Activated T-cell treated with anti-CD3 and anti-CD28 coated beads, Interleukin-2, amount 50 U/mL, for 24 hours (primary cell): ENCODE measurements at regions not wholly inside any gene's neighbourhood (a gene's known extent, or its start where the extent isn't known, plus 50 kb on each side); places are given as distances from the start of the nearest gene placed in this dataset.

Source experiments
- DNase-seq: peaks from one replicate; pipeline ENCODE4 v3.0.0-alpha.2; 2020
- H3K27ac Mint-ChIP-seq: 2 replicates; pipeline ENCODE4 v1.8.0; 2020; ENCODE audit warnings: mild to moderate bottlenecking, mixed read lengths
- H3K27me3 Mint-ChIP-seq: 2 replicates; pipeline ENCODE4 v1.8.0; 2020; ENCODE audit warnings: mixed read lengths
- H3K36me3 Mint-ChIP-seq: 2 replicates; pipeline ENCODE4 v1.8.0; 2020; ENCODE audit warnings: low read depth, mixed read lengths
- H3K4me1 Mint-ChIP-seq: 2 replicates; pipeline ENCODE4 v1.8.0; 2020; ENCODE audit warnings: low read depth, mixed read lengths
- H3K4me3 Mint-ChIP-seq: 2 replicates; pipeline ENCODE4 v1.8.0; 2020; ENCODE audit warnings: mild to moderate bottlenecking, moderate library complexity, mixed read lengths
- H3K9me3 Mint-ChIP-seq: 2 replicates; pipeline ENCODE4 v1.8.0; 2020; ENCODE audit warnings: mixed read lengths

GRCh38 chr9:118183576-118183975, 479.4 kb downstream of the TLR4 start:
- H3K4me3 Mint-ChIP-seq, result no peak overlapping the region
- H3K27me3 Mint-ChIP-seq, result no peaks in the 10 kb centered on the region
- no peak for DNase-seq

GRCh38 chr9:118187408-118187807, 483.2 kb downstream of the TLR4 start:
- DNase-seq, result no peak
- Mint-ChIP-seq H3K4me3 (no peak overlapping the region), H3K4me1 (no peaks in the 10 kb centered on the region), H3K27ac (no peak overlapping the region), H3K36me3 (no peaks in the 10 kb centered on the region), H3K27me3 (no peaks in the 10 kb centered on the region), H3K9me3 (no peaks in the 10 kb centered on the region)

More at GRCh38 chr9:118183576-118183975, 479.4 kb downstream of the TLR4 start:
- Mint-ChIP-seq H3K36me3 (no peaks in the 10 kb centered on the region), H3K9me3 (no peaks in the 10 kb centered on the region), H3K27ac (no peak overlapping the region), H3K4me1 (no peaks in the 10 kb centered on the region)

- H3K9me3 Mint-ChIP-seq, result peaks cover 4% of the 10 kb centered on the region
- H3K27me3 Mint-ChIP-seq, result no peaks in the 10 kb centered on the region
- no peak overlapping the region for H3K27ac Mint-ChIP-seq
- H3K4me3 Mint-ChIP-seq, result no peak overlapping the region
- no peak for DNase-seq
- H3K36me3 Mint-ChIP-seq, result no peaks in the 10 kb centered on the region
- H3K4me1 Mint-ChIP-seq, result no peaks in the 10 kb centered on the region
Observed at GRCh38 chr9:118189615-118190014, 485.4 kb downstream of the TLR4 start.

- peaks cover 9% of the 10 kb centered on the region for H3K9me3 Mint-ChIP-seq
- no peaks in the 10 kb centered on the region for H3K4me1 Mint-ChIP-seq
- H3K27me3 Mint-ChIP-seq, result no peaks in the 10 kb centered on the region
- DNase-seq, result no peak
- no peak overlapping the region for H3K4me3 Mint-ChIP-seq
- H3K36me3 Mint-ChIP-seq, result no peaks in the 10 kb centered on the region
- H3K27ac Mint-ChIP-seq, result no peak overlapping the region
Observed at GRCh38 chr9:118192807-118193206, 488.6 kb downstream of the TLR4 start.

- H3K27me3 Mint-ChIP-seq, result no peaks in the 10 kb centered on the region
- no peak overlapping the region for H3K27ac Mint-ChIP-seq
- no peaks in the 10 kb centered on the region for H3K4me1 Mint-ChIP-seq
- peaks cover 6% of the 10 kb centered on the region for H3K9me3 Mint-ChIP-seq
- H3K4me3 Mint-ChIP-seq, result no peak overlapping the region
- DNase-seq, result no peak
- no peaks in the 10 kb centered on the region for H3K36me3 Mint-ChIP-seq
Observed at GRCh38 chr9:118209343-118209742, 505.1 kb downstream of the TLR4 start.

GRCh38 chr9:118215549-118215948, 511.3 kb downstream of the TLR4 start:
- no peaks in the 10 kb centered on the region for H3K4me1 Mint-ChIP-seq
- H3K27me3 Mint-ChIP-seq, result no peaks in the 10 kb centered on the region
- no peak overlapping the region for H3K27ac Mint-ChIP-seq
- H3K9me3 Mint-ChIP-seq, result no peaks in the 10 kb centered on the region
- H3K4me3 Mint-ChIP-seq, result no peak overlapping the region
- H3K36me3 Mint-ChIP-seq, result no peaks in the 10 kb centered on the region
- DNase-seq, result no peak

- no peak for DNase-seq
Observed at GRCh38 chr9:118222375-118222774, 518.2 kb downstream of the TLR4 start.

GRCh38 chr9:118223111-118223510, 518.9 kb downstream of the TLR4 start:
- no peaks in the 10 kb centered on the region for H3K4me1 Mint-ChIP-seq
- DNase-seq, result no peak
- no peaks in the 10 kb centered on the region for H3K27me3 Mint-ChIP-seq
- no peaks in the 10 kb centered on the region for H3K36me3 Mint-ChIP-seq
- H3K9me3 Mint-ChIP-seq, result peaks cover 4% of the 10 kb centered on the region
- H3K27ac Mint-ChIP-seq, result no peak overlapping the region
- no peak overlapping the region for H3K4me3 Mint-ChIP-seq

More at GRCh38 chr9:118222375-118222774, 518.2 kb downstream of the TLR4 start:
- H3K9me3 Mint-ChIP-seq, result peaks cover 4% of the 10 kb centered on the region
- no peaks in the 10 kb centered on the region for H3K4me1 Mint-ChIP-seq
- H3K4me3 Mint-ChIP-seq, result no peak overlapping the region
- H3K27ac Mint-ChIP-seq, result no peak overlapping the region
- no peaks in the 10 kb centered on the region for H3K36me3 Mint-ChIP-seq
- no peaks in the 10 kb centered on the region for H3K27me3 Mint-ChIP-seq

GRCh38 chr9:118230329-118230728, 526.1 kb downstream of the TLR4 start:
- Mint-ChIP-seq H3K4me3 (no peak overlapping the region), H3K27ac (no peak overlapping the region), H3K9me3 (peaks cover 2% of the 10 kb centered on the region), H3K36me3 (no peaks in the 10 kb centered on the region), H3K4me1 (no peaks in the 10 kb centered on the region), H3K27me3 (no peaks in the 10 kb centered on the region)
- DNase-seq, result no peak

GRCh38 chr9:118236625-118237024, 532.4 kb downstream of the TLR4 start:
- H3K27me3 Mint-ChIP-seq, result no peaks in the 10 kb centered on the region
- no peaks in the 10 kb centered on the region for H3K36me3 Mint-ChIP-seq
- DNase-seq, result no peak
- H3K4me3 Mint-ChIP-seq, result no peak overlapping the region
- H3K4me1 Mint-ChIP-seq, result no peaks in the 10 kb centered on the region
- H3K9me3 Mint-ChIP-seq, result peaks cover 22% of the 10 kb centered on the region
- H3K27ac Mint-ChIP-seq, result no peak overlapping the region

- Mint-ChIP-seq H3K4me1 (no peaks in the 10 kb centered on the region), H3K9me3 (peaks cover 23% of the 10 kb centered on the region), H3K27ac (no peak overlapping the region), H3K4me3 (no peak overlapping the region), H3K27me3 (no peaks in the 10 kb centered on the region), H3K36me3 (no peaks in the 10 kb centered on the region)
- DNase-seq, result no peak
Observed at GRCh38 chr9:118238139-118238538, 533.9 kb downstream of the TLR4 start.

GRCh38 chr9:118252027-118252426, 547.8 kb downstream of the TLR4 start:
- Mint-ChIP-seq H3K27ac (no peak overlapping the region), H3K9me3 (peaks cover 14% of the 10 kb centered on the region), H3K36me3 (no peaks in the 10 kb centered on the region), H3K27me3 (no peaks in the 10 kb centered on the region), H3K4me3 (no peak overlapping the region), H3K4me1 (no peaks in the 10 kb centered on the region)
- no peak for DNase-seq

GRCh38 chr9:118262191-118262590, 558.0 kb downstream of the TLR4 start:
- no peak overlapping the region for H3K27ac Mint-ChIP-seq
- H3K27me3 Mint-ChIP-seq, result no peaks in the 10 kb centered on the region
- no peak for DNase-seq
- peaks cover 36% of the 10 kb centered on the region for H3K9me3 Mint-ChIP-seq
- no peaks in the 10 kb centered on the region for H3K36me3 Mint-ChIP-seq
- H3K4me3 Mint-ChIP-seq, result no peak overlapping the region
- H3K4me1 Mint-ChIP-seq, result no peaks in the 10 kb centered on the region

GRCh38 chr9:118263949-118264348, 559.7 kb downstream of the TLR4 start:
- Mint-ChIP-seq H3K4me3 (no peak overlapping the region), H3K36me3 (no peaks in the 10 kb centered on the region), H3K9me3 (peaks cover 32% of the 10 kb centered on the region), H3K27me3 (no peaks in the 10 kb centered on the region), H3K4me1 (no peaks in the 10 kb centered on the region), H3K27ac (no peak overlapping the region)
- DNase-seq, result no peak

GRCh38 chr9:118268046-118268445, 563.8 kb downstream of the TLR4 start:
- no peak overlapping the region for H3K27ac Mint-ChIP-seq
- no peaks in the 10 kb centered on the region for H3K36me3 Mint-ChIP-seq
- no peak overlapping the region for H3K4me3 Mint-ChIP-seq
- H3K27me3 Mint-ChIP-seq, result no peaks in the 10 kb centered on the region
- H3K4me1 Mint-ChIP-seq, result no peaks in the 10 kb centered on the region
- no peak for DNase-seq
- peaks cover 7% of the 10 kb centered on the region for H3K9me3 Mint-ChIP-seq

- Mint-ChIP-seq H3K9me3 (no peaks in the 10 kb centered on the region), H3K27me3 (no peaks in the 10 kb centered on the region), H3K27ac (no peak overlapping the region), H3K4me3 (no peak overlapping the region), H3K4me1 (no peaks in the 10 kb centered on the region), H3K36me3 (no peaks in the 10 kb centered on the region)
- DNase-seq, result no peak
Observed at GRCh38 chr9:118269623-118270022, 565.4 kb downstream of the TLR4 start.
